ENCODE measurements at regions not wholly inside any gene's neighbourhood (a gene's known extent, or its start where the extent isn't known, plus 50 kb on each side); places are given as distances from the start of the nearest gene placed in this dataset.

GRCh38 chr9:106143781-106144180, 449.4 kb downstream of the TMEM38B start:
- Histone ChIP-seq H3K36me3 (ENCODE audit: insufficient read depth, low read length) (no peaks in the 10 kb centered on the region), H3K4me3 (ENCODE audit: low read depth in 1 of 2, low read length in 2 of 2) (no peak overlapping the region), H3K4me2 (ENCODE audit: insufficient read depth, low read length) (no peak overlapping the region), H3K9ac (ENCODE audit: low read depth, low read length) (no peak overlapping the region), H3K27me3 (ENCODE audit: insufficient read depth, low read length, poor library complexity) (no peaks in the 10 kb centered on the region), H3K4me1 (ENCODE audit: insufficient read depth, low read length) (no peaks in the 10 kb centered on the region), H3K9me3 (ENCODE audit: insufficient read depth, low read length, severe bottlenecking) (no peaks in the 10 kb centered on the region), H4K20me1 (ENCODE audit: insufficient read depth, low read length) (no peaks in the 10 kb centered on the region), H3K79me2 (ENCODE audit: insufficient read depth, low read length) (no peaks in the 10 kb centered on the region), H2AFZ (ENCODE audit: low read depth, low read length) (no peak overlapping the region), H3K27ac (ENCODE audit: low read length) (no peak overlapping the region)
- no peak for ATAC-seq (ENCODE audit: insufficient read depth, low read depth)
- DNase-seq, result no peak
- TF ChIP-seq CTCF (IDR thresholded peaks at IDR 0.05; ENCODE audit: borderline replicate concordance, extremely low read depth, low read length, poor library complexity, severe bottlenecking), result no peak
- no peak for TF ChIP-seq EZH2 (IDR thresholded peaks at IDR 0.05; ENCODE audit: borderline replicate concordance, low read depth, low read length, severe bottlenecking)

GRCh38 chr9:106146066-106146840, 451.9 kb downstream of the TMEM38B start:
- Histone ChIP-seq H3K4me3 (ENCODE audit: low read depth in 1 of 2, low read length in 2 of 2) (no peak overlapping the region), H4K20me1 (ENCODE audit: insufficient read depth, low read length) (no peaks in the 10 kb centered on the region), H3K9ac (ENCODE audit: low read depth, low read length) (no peak overlapping the region), H3K9me3 (ENCODE audit: insufficient read depth, low read length, severe bottlenecking) (no peaks in the 10 kb centered on the region), H2AFZ (ENCODE audit: low read depth, low read length) (no peak overlapping the region), H3K4me1 (ENCODE audit: insufficient read depth, low read length) (no peaks in the 10 kb centered on the region), H3K79me2 (ENCODE audit: insufficient read depth, low read length) (no peaks in the 10 kb centered on the region), H3K4me2 (ENCODE audit: insufficient read depth, low read length) (no peak overlapping the region), H3K36me3 (ENCODE audit: insufficient read depth, low read length) (no peaks in the 10 kb centered on the region), H3K27ac (ENCODE audit: low read length) (no peak overlapping the region), H3K27me3 (ENCODE audit: insufficient read depth, low read length, poor library complexity) (no peaks in the 10 kb centered on the region)
- no peak for TF ChIP-seq EZH2 (IDR thresholded peaks at IDR 0.05; ENCODE audit: borderline replicate concordance, low read depth, low read length, severe bottlenecking)
- TF ChIP-seq CTCF (IDR thresholded peaks at IDR 0.05; ENCODE audit: borderline replicate concordance, extremely low read depth, low read length, poor library complexity, severe bottlenecking), result no peak
- ATAC-seq (ENCODE audit: insufficient read depth, low read depth) (no peak), DNase-seq (no peak)

GRCh38 chr9:106146886-106147285, 452.5 kb downstream of the TMEM38B start:
- DNase-seq (no peak), ATAC-seq (ENCODE audit: insufficient read depth, low read depth) (no peak)
- no peaks in the 10 kb centered on the region for H3K4me1 ChIP-seq (ENCODE audit: insufficient read depth, low read length)
- no peak overlapping the region for H3K9ac ChIP-seq (ENCODE audit: low read depth, low read length)
- H2AFZ ChIP-seq (ENCODE audit: low read depth, low read length), result no peak overlapping the region
- H3K4me3 ChIP-seq (ENCODE audit: low read depth in 1 of 2, low read length in 2 of 2), result no peak overlapping the region
- no peaks in the 10 kb centered on the region for H3K36me3 ChIP-seq (ENCODE audit: insufficient read depth, low read length)
- no peaks in the 10 kb centered on the region for H3K79me2 ChIP-seq (ENCODE audit: insufficient read depth, low read length)
- no peaks in the 10 kb centered on the region for H3K27me3 ChIP-seq (ENCODE audit: insufficient read depth, low read length, poor library complexity)
- H3K9me3 ChIP-seq (ENCODE audit: insufficient read depth, low read length, severe bottlenecking), result no peaks in the 10 kb centered on the region
- no peaks in the 10 kb centered on the region for H4K20me1 ChIP-seq (ENCODE audit: insufficient read depth, low read length)
- no peak overlapping the region for H3K27ac ChIP-seq (ENCODE audit: low read length)
- TF ChIP-seq CTCF (IDR thresholded peaks at IDR 0.05; ENCODE audit: borderline replicate concordance, extremely low read depth, low read length, poor library complexity, severe bottlenecking) (no peak), EZH2 (IDR thresholded peaks at IDR 0.05; ENCODE audit: borderline replicate concordance, low read depth, low read length, severe bottlenecking) (no peak)
- H3K4me2 ChIP-seq (ENCODE audit: insufficient read depth, low read length), result no peak overlapping the region

Data from DND-41 (cell line).